ENCODE measurements at regions not wholly inside any gene's neighbourhood (a gene's known extent, or its start where the extent isn't known, plus 50 kb on each side); places are given as distances from the start of the nearest gene placed in this dataset.

DNA sequence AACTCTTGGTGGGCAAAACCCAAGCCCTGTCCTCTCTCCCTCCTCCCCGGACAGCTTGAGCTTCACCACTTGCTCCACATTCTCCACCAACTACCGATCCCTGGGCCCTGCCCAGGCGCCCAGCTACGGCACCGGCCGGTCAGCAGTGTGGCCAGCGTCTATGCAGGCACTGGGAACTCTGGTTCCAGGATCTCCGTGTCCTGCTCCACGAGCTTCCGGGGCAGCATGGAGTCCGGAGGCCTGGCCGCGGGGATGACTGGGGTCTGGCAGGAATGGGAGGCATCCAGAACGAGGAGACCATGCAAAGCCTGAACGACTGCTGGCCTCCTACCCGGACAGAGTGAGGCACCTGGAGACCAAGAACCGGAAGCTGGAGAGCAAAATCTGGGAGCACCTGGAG is 68.9 kb upstream of the RTL6 start:
- TF ChIP-seq POLR2A (IDR thresholded peaks at IDR 0.05; ENCODE audit: low read depth, low read length) (no peak), POLR2AphosphoS5 (IDR thresholded peaks at IDR 0.05; ENCODE audit: low read depth, low read length) (no peak)
